GM18517 (cell line): ENCODE measurements at regions not wholly inside any gene's neighbourhood (a gene's known extent, or its start where the extent isn't known, plus 50 kb on each side); places are given as distances from the start of the nearest gene placed in this dataset.
"Not testable (repeated sequence)": the region's sequence is repeated elsewhere in the genome, so short reads cannot be mapped to it uniquely, and the experiment has no call there.

Experiments
- ATAC-seq: cut with Tn5 transposase; IDR thresholded peaks from one replicate; pipeline ENCODE4 v1.9.1; 2021; ENCODE audit warnings: mild to moderate bottlenecking, moderate library complexity; ENCODE audit not compliant: unreplicated experiment

- ATAC-seq = no peak
These were observed 435.5 kb upstream of the NRSN1 start for GRCh38 chr6:23690453-23691049.

DNA sequence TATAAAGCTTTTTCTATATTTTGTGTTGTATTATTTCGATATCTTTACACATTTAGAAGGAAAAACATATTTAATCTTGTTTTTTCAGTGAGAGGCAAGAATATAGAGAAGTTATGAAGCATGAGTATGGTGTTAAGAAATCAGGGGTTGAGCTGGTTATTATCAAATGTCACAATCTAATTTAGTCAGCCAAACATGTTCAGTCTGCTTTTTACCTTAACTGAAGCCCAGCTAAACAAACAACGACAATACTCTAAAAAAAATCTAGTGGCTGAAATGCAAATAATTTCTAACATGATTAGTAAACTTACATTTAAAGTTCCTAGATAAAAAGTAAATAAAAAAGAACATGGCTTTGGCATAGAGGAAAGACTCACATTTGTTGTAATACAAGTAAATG lies 433.8 kb upstream of the NRSN1 start:
- ATAC-seq = no peak

GRCh38 chr6:23696992-23697391 lies 429.0 kb upstream of the NRSN1 start:
- no peak for ATAC-seq

GRCh38 chr6:23704479-23705052 lies 421.4 kb upstream of the NRSN1 start:
- no peak for ATAC-seq

- no peak for ATAC-seq
These were observed 420.3 kb upstream of the NRSN1 start for GRCh38 chr6:23705697-23706096.

DNA sequence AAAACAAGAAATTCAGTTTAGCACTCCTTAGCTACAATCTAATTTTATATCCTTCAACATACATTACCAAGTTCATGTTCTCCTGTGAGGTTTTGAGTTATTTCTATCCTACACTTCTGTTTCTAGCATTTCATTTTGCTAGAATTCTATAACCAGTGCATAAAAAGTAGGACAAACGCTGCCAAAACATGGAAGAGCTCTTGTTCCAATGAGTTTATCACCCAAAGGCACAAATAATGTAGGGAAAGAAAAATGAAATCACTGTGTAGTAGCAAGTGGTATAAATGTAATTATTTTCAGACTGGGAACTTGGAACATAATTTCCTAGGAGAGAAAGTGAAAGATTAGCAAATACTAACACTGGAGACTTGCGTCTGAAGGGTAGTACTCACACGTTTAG lies 413.3 kb upstream of the NRSN1 start:
- ATAC-seq = no peak

GRCh38 chr6:23713211-23713610 lies 412.8 kb upstream of the NRSN1 start:
- no peak for ATAC-seq

DNA sequence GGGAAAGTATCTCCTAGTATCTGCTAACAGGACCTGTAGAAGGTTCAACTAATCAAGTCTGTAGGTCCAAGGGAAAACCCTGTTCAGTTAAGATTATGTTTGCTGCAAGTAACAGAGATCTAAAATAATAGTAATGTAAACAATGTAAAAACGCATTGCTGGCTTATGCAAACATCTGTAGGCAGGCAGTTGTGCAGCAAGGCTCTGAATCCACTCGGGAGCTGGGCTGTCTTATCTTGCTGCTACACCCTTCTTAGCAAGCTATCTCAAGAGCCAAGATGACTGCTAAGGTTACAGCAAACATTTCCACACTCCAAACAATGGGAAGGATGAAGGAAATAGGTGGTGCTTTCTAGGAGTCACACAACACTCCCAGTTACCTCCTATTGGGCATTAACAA lies 397.3 kb upstream of the NRSN1 start:
- ATAC-seq = no peak

GRCh38 chr6:23731609-23732008 lies 394.4 kb upstream of the NRSN1 start:
- ATAC-seq = no peak

DNA sequence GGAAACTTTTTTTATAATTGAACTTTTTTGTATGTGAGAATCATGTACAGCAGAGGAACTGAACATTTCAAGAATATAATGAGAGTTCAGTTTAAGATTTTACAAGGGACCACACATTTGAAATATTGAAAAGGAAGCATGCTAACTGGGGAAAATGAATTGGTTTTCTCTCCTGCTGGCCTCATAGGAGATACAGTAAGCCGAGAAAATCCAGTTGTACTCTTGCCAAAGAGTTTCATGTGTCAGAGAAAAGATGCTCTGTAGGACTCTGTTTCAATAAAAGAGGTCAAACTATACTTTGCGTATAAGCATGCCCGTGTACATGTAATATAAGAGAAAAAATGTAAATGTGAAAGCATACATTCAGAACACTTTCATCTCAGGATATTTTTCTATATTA lies 393.5 kb upstream of the NRSN1 start:
- no peak for ATAC-seq

- no peak for ATAC-seq
These were observed 390.9 kb upstream of the NRSN1 start for GRCh38 chr6:23735151-23735550.

DNA sequence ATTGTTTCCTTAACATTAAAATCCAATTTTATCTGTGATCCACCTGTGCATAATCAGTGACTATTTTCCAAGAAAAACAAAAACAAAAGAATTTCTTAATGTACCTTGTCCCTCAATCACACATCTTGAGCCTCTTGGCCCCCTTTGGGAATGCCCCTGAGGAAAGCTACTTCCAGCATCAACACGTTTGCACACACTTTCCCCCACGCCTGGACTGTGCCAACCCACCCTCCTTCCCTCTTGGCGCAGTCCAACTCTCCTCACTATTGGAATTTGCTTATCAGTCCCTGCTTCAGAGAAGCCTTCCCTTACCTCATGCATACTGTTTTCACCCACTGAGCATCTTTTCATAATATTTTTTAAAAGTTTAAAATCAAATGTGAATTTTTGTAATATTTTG lies 389.4 kb upstream of the NRSN1 start:
- ATAC-seq = no peak

GRCh38 chr6:23747239-23747638 lies 378.8 kb upstream of the NRSN1 start:
- no peak for ATAC-seq

DNA sequence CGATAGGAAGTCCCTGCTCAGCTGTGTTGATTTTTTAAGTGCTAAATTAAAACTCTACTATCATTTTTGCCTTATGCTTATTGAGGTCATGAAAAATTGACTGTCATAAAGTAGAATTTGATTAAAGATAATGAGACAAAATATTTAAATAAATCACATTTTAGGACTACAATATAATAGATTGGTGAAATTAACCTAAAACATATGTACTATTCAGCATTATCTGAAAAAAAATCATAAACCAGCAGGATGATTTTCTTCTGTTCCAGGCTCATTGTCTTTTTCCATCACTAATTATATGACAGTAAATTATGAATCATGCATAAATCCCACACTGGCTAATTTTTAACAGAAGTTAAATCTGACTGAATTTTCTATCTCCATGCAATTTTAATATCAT lies 373.6 kb upstream of the NRSN1 start:
- no peak for ATAC-seq

GRCh38 chr6:23754197-23754596 lies 371.8 kb upstream of the NRSN1 start:
- ATAC-seq = no peak

GRCh38 chr6:23775127-23775526 lies 350.9 kb upstream of the NRSN1 start:
- no peak for ATAC-seq

DNA sequence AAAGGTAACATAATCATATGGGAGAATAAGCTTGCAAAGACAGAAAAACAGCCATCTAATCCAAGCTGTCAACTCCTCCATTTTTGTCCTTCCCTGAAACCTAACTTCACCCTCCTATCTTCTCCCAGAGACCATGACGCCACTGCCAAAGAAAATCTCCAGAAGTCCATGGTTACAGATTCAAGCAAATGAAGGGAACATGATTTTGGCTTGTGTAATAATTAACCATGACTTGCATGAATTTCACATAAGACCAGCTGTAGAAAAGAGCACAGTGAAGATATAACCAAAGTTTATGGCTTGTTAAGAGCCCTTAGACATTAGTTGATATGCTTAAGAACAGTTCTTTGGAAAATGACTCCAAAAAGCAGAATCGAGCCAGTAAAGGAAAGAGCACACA lies 342.1 kb upstream of the NRSN1 start:
- no peak for ATAC-seq

GRCh38 chr6:23784301-23784919 lies 341.6 kb upstream of the NRSN1 start:
- ATAC-seq = no peak

- no peak for ATAC-seq
These were observed 335.3 kb upstream of the NRSN1 start for GRCh38 chr6:23790756-23791155.

GRCh38 chr6:23797041-23797440 lies 329.0 kb upstream of the NRSN1 start:
- ATAC-seq = no peak

- not testable (repeated sequence) for ATAC-seq
These were observed 321.7 kb upstream of the NRSN1 start for GRCh38 chr6:23804289-23804688.

DNA sequence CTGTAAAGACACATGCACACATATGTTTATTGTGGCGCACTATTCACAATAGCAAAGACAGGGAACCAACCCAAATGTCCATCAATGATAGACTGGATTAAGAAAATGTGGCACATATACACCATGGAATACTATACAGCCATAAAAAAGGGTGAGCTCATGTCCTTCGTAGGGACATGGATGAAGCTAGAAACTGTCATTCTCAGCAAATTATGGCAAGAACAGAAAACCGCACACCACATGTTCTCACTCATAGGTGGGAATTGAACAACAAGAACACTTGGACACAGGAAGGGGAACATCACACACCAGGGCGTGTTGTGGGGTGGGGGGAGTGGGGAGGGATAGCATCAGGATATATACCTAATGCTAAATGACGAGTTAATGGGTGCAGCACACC lies 304.9 kb upstream of the NRSN1 start:
- not testable (repeated sequence) for ATAC-seq

- no peak for ATAC-seq
These were observed 302.6 kb upstream of the NRSN1 start for GRCh38 chr6:23823421-23823820.
